GM23338 (cell line): ENCODE measurements at regions not wholly inside any gene's neighbourhood (a gene's known extent, or its start where the extent isn't known, plus 50 kb on each side); places are given as distances from the start of the nearest gene placed in this dataset.

Source experiments
- CREB1 ChIP-seq: fragments of 250-450 bp; sonication (Bioruptor Pico); IDR thresholded peaks from 2 replicates; pipeline ENCODE4 v1.5.0; 2020; ENCODE audit warnings: low read depth, mild to moderate bottlenecking, moderate library complexity
- CTCF ChIP-seq, 2 experiments: fragments of 200-600 bp in 1 of 2; sonication (generic) in 1 of 2; conservative IDR thresholded peaks; 2 replicates each; pipeline versions ENCODE4 v1.5.1 to v1.6.1; 2016 to 2017; ENCODE audit warnings: antibody characterized with exemption in 2 of 2, low read depth in 2 of 2, mild to moderate bottlenecking in 2 of 2, moderate library complexity in 1 of 2
- ETS1 ChIP-seq: IDR thresholded peaks from 2 replicates; pipeline ENCODE4 v1.6.1; 2016; ENCODE audit warnings: antibody characterized with exemption
- EZH2 ChIP-seq: fragments of 200-600 bp; sonication (generic); IDR thresholded peaks from one replicate; pipeline ENCODE4 v1.8.0; 2017; ENCODE audit warnings: antibody characterized with exemption, mild to moderate bottlenecking, low read depth; ENCODE audit not compliant: unreplicated experiment
- EZH2phosphoT487 ChIP-seq: fragments of 200-600 bp; sonication (generic); IDR thresholded peaks from one replicate; pipeline ENCODE4 v1.8.1; 2018; ENCODE audit warnings: antibody characterized with exemption; ENCODE audit not compliant: unreplicated experiment
- JUNB ChIP-seq: IDR thresholded peaks from one replicate; pipeline ENCODE4 v1.6.1; 2016; ENCODE audit warnings: antibody characterized with exemption; ENCODE audit not compliant: unreplicated experiment
- POLR2AphosphoS5 ChIP-seq: IDR thresholded peaks from 2 replicates; pipeline ENCODE4 v1.6.1; 2016; ENCODE audit warnings: antibody characterized with exemption, low read depth
- REST ChIP-seq: IDR thresholded peaks from one replicate; pipeline ENCODE4 v1.6.1; 2018; ENCODE audit warnings: antibody characterized with exemption; ENCODE audit not compliant: unreplicated experiment
- STAT1 ChIP-seq: IDR thresholded peaks from one replicate; pipeline ENCODE4 v1.6.1; 2016; ENCODE audit warnings: antibody characterized with exemption; ENCODE audit not compliant: unreplicated experiment
- ZNF114 ChIP-seq: fragments of 250-450 bp; sonication (Bioruptor Pico); IDR thresholded peaks from 2 replicates; pipeline ENCODE4 v1.5.0; 2020; ENCODE audit warnings: mild to moderate bottlenecking, moderate library complexity
- ZNF331 ChIP-seq: fragments of 250-450 bp; sonication (Bioruptor Pico); IDR thresholded peaks from 2 replicates; pipeline ENCODE4 v1.5.0; 2020; ENCODE audit warnings: low read depth, mild to moderate bottlenecking, moderate library complexity
- ZNF462 ChIP-seq: fragments of 250-450 bp; sonication (Bioruptor Pico); IDR thresholded peaks from 2 replicates; pipeline ENCODE4 v1.5.0; 2020; ENCODE audit warnings: mild to moderate bottlenecking, moderate library complexity

GRCh38 chr22:22039286-22040074 is 56.9 kb upstream of the TOP3B start:
- TF ChIP-seq CTCF (conservative IDR thresholded peaks at IDR 0.05; ENCODE audit: low read depth in 2 of 2) (no peak), ZNF462 (CRISPR knock-in tag) (no peak), ZNF331 (no peak), EZH2 (no peak), CREB1 (CRISPR knock-in tag) (no peak), REST (no peak), POLR2AphosphoS5 (no peak), EZH2phosphoT487 (no peak), ETS1 (no peak), STAT1 (no peak), ZNF114 (no peak), JUNB (no peak)
